HEK293T (cell line): ENCODE measurements at regions not wholly inside any gene's neighbourhood (a gene's known extent, or its start where the extent isn't known, plus 50 kb on each side); places are given as distances from the start of the nearest gene placed in this dataset.
A peak's percentile ranks its signal among the peaks of the same experiment; 100 is the strongest.

ENCODE experiments used
- CTCF ChIA-PET: fragments of 350-600 bp; formaldehyde crosslinking; extraction: SDS; loops from one replicate; lab custom pipeline; 2021; ENCODE audit warnings: antibody characterized with exemption, inconsistent platforms; lab: Yijun Ruan, JAX
- POLR2A ChIA-PET: fragments of 350-600 bp; formaldehyde crosslinking; extraction: SDS; loops from one replicate; lab custom pipeline; 2020; ENCODE audit warnings: antibody characterized with exemption, inconsistent platforms; lab: Yijun Ruan, JAX
- DNase-seq: peaks from one replicate; pipeline ENCODE4 v3.0.0; 2012; ENCODE audit warnings: mixed read lengths; ENCODE audit errors: extremely low spot score
- ARNT ChIP-seq: fragments of 450-650 bp; IDR thresholded peaks from 2 replicates; pipeline ENCODE4 v1.6.1; 2017; ENCODE audit warnings: mild to moderate bottlenecking
- BHLHE40 ChIP-seq: fragments of 450-650 bp; IDR thresholded peaks from 2 replicates; pipeline ENCODE4 v1.6.1; 2016; ENCODE audit warnings: mild to moderate bottlenecking, moderate library complexity, borderline replicate concordance
- CTBP1 ChIP-seq: fragments of 450-650 bp; IDR thresholded peaks from 2 replicates; pipeline ENCODE4 v1.6.1; 2016; ENCODE audit warnings: borderline replicate concordance
- ELF4 ChIP-seq: fragments of 450-650 bp; IDR thresholded peaks from 2 replicates; pipeline ENCODE4 v1.6.1; 2017; ENCODE audit warnings: antibody characterized with exemption
- FOXA1 ChIP-seq: fragments of 450-650 bp; IDR thresholded peaks from 2 replicates; pipeline ENCODE4 v1.6.1; 2016; ENCODE audit warnings: mild to moderate bottlenecking
- FOXK2 ChIP-seq: fragments of 450-650 bp; IDR thresholded peaks from 2 replicates; pipeline ENCODE4 v1.6.1; 2016; ENCODE audit warnings: mild to moderate bottlenecking
- FOXM1 ChIP-seq: fragments of 450-650 bp; IDR thresholded peaks from 2 replicates; pipeline ENCODE4 v1.6.1; 2017; ENCODE audit warnings: mild to moderate bottlenecking, borderline replicate concordance
- HDGF ChIP-seq: fragments of 450-650 bp; IDR thresholded peaks from 2 replicates; pipeline ENCODE4 v1.6.1; 2017; ENCODE audit warnings: antibody characterized with exemption, borderline replicate concordance
- L3MBTL2 ChIP-seq: fragments of 450-650 bp; conservative IDR thresholded peaks from 2 replicates; pipeline ENCODE4 v1.6.1; 2016; ENCODE audit warnings: mild to moderate bottlenecking
- LEF1 ChIP-seq: fragments of 450-650 bp; IDR thresholded peaks from 2 replicates; pipeline ENCODE4 v1.6.1; 2017; ENCODE audit warnings: mild to moderate bottlenecking, borderline replicate concordance
- NFRKB ChIP-seq: fragments of 450-650 bp; IDR thresholded peaks from 2 replicates; pipeline ENCODE4 v1.6.1; 2016; ENCODE audit warnings: mild to moderate bottlenecking, moderate library complexity
- SP1 ChIP-seq: fragments of 450-650 bp; IDR thresholded peaks from 2 replicates; pipeline ENCODE4 v1.6.1; 2017
- SUZ12 ChIP-seq: fragments of 450-650 bp; IDR thresholded peaks from 2 replicates; pipeline ENCODE4 v1.6.1; 2016; ENCODE audit warnings: mild to moderate bottlenecking
- TARDBP ChIP-seq: fragments of 450-650 bp; IDR thresholded peaks from 2 replicates; pipeline ENCODE4 v1.6.1; 2016
- ZNF384 ChIP-seq: fragments of 450-650 bp; IDR thresholded peaks from 2 replicates; pipeline ENCODE4 v1.6.1; 2016
- TF ChIP-seq, protein P1 (sequence below): fragments of 450-650 bp; IDR thresholded peaks from 2 replicates; pipeline ENCODE4 v1.6.1; 2016

- CTCF ChIA-PET = interaction anchor here (0.6 kb wide), 1 partner anchor 169 kb away, joined by 3 read pairs; no protein-coding TSS in a partner anchor
- DNase-seq = no peak
- POLR2A ChIA-PET = no interaction called here
- no peak for TF ChIP-seq ZNF384
- no peak for TF ChIP-seq FOXK2
- no peak for TF ChIP-seq HDGF
- no peak for TF ChIP-seq SUZ12
Measured at GRCh38 chr18:27404855-27405254, 219.7 kb upstream of the CHST9 start.

DNA sequence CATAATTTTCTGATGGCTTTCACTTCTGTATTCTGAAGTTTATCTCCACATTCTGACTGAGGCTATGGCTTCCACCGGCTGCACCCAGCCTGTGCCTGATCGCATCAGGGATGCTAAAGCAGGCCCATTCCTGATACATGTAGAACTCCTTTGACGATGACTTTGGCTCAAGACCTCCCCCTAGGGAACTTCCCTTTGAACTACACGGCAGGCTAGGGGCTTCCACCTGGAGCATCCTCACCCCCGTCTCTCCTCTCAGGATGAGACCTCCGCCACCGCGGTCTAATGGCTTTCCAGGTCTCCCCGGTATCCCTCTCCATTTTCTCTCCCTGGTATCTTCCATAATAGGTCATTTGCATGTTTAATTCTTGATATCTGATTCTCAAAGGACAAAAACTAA lies 214.9 kb upstream of the CHST9 start:
- TF ChIP-seq, protein P1, sequence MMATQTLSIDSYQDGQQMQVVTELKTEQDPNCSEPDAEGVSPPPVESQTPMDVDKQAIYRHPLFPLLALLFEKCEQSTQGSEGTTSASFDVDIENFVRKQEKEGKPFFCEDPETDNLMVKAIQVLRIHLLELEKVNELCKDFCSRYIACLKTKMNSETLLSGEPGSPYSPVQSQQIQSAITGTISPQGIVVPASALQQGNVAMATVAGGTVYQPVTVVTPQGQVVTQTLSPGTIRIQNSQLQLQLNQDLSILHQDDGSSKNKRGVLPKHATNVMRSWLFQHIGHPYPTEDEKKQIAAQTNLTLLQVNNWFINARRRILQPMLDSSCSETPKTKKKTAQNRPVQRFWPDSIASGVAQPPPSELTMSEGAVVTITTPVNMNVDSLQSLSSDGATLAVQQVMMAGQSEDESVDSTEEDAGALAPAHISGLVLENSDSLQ = no peak
- TF ChIP-seq FOXA1 (no peak), ZNF384 (no peak), FOXM1 (no peak), SP1 (no peak)
- ChIA-PET CTCF (no interaction called here), POLR2A (no interaction called here)
- peak; percentile 27 for DNase-seq

DNA sequence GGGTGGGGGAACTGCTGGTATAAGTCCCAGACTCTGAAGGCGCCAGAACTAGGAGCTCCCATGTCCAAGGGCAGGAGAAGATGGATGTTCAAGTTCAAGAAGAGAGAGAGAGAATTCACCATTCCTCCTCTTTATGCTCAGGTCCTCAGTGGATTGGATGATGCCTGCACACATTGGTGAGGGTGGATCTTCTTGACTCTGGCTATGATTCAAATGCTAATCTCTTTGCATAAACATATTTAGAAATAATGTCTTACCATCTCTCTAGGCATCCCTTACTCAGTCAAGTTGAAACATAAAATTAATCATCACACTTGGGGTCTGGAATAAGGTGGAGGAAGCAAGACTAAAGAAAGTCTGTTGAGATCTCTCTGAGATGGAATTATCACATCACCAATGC lies 210.6 kb upstream of the CHST9 start:
- POLR2A ChIA-PET = no interaction called here
- DNase-seq = no peak
- no peak for TF ChIP-seq TARDBP
- no peak for TF ChIP-seq HDGF
- no peak for TF ChIP-seq L3MBTL2
- no peak for TF ChIP-seq ARNT
- no peak for TF ChIP-seq CTBP1
- TF ChIP-seq FOXA1 = no peak
- CTCF ChIA-PET = no interaction called here

DNA sequence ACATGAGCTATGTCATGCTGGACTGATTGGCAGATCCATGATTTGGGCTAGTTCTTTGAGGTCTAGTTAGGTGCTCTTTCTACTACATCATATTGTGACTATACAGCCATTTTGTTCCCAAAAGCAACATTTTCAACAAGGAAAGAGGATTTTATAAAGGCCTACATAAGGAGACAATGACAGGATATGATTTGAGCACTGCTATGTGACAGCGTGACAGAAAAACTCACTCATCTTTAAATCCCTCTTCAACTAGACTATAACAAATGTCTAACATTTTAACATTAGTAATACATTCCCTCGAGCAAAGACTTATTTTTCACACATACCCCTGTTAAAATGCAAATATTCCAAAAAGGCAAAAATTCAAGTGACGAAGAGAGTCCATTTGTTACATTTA lies 209.6 kb upstream of the CHST9 start:
- DNase-seq = no peak
- ChIA-PET POLR2A (no interaction called here), CTCF (no interaction called here)
- TF ChIP-seq SUZ12 (no peak), LEF1 (no peak), CTBP1 (no peak), ARNT (no peak), FOXA1 (no peak), HDGF (no peak), NFRKB (no peak), ELF4 (no peak), BHLHE40 (no peak), L3MBTL2 (no peak), ZNF384 (no peak), FOXK2 (no peak), FOXM1 (no peak)
- TF ChIP-seq, protein P1 = no peak

- DNase-seq = no peak
- ChIA-PET POLR2A (no interaction called here), CTCF (no interaction called here)
- TF ChIP-seq L3MBTL2 (no peak), ZNF384 (no peak), CTBP1 (no peak), SP1 (no peak), FOXM1 (no peak), FOXA1 (no peak), TARDBP (no peak), HDGF (no peak)
- TF ChIP-seq, protein P1 = no peak
Measured at GRCh38 chr18:27382567-27383216, 197.6 kb upstream of the CHST9 start.

DNA sequence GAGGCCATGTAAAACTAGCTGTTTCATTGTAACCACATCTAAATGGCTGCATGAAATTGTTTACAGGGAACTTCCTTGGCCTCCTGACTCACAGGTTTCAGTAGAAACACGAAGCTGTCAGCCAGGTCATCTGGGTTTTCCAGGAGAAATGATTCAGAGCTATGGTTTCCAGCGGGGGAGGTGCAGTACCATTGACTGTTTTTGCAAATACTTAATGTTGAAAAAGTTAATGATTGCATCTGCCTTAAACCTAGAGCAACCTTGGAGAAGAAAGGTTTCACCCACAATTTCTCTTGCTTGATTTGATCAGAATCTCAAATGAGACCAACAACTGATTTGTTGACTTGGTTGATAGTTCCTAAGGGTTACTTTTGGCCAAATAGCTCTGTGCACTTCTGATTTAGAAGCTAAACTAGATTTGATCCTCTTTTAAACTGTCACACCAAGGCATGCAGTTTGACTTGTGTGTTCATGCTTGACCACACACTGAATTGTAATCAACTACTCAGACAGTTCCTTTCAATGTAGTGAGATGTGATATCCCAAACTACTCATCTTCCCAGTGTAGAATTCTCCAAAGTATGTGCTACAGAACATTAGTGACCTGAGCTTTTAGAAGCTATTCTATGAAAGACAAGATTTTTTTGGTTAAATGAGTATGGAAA lies 193.5 kb upstream of the CHST9 start:
- no peak for TF ChIP-seq LEF1
- ChIA-PET CTCF (interaction anchor here (0.7 to 1.0 kb wide), 3 partner anchors 13 to 224 kb away, joined by 3 read pairs; no protein-coding TSS in a partner anchor), POLR2A (no interaction called here)
- no peak for DNase-seq

GRCh38 chr18:27377251-27377650 lies 192.1 kb upstream of the CHST9 start:
- TF ChIP-seq TARDBP (no peak), HDGF (no peak), ELF4 (no peak), CTBP1 (no peak), FOXK2 (no peak), ZNF384 (no peak), LEF1 (no peak), FOXM1 (no peak), L3MBTL2 (no peak), SUZ12 (no peak), FOXA1 (no peak), ARNT (no peak)
- TF ChIP-seq, protein P1 = no peak
- POLR2A ChIA-PET = no interaction called here
- no peak for DNase-seq
- CTCF ChIA-PET = interaction anchor here (1.0 kb wide), 1 partner anchor 12 kb away, joined by 3 read pairs; no protein-coding TSS in a partner anchor
